H1 (cell line): ENCODE measurements at regions not wholly inside any gene's neighbourhood (a gene's known extent, or its start where the extent isn't known, plus 50 kb on each side); places are given as distances from the start of the nearest gene placed in this dataset.

Experiments used
- CTCF ChIA-PET: fragments of 300-600 bp; sonication (Branson Sonifier 250); formaldehyde crosslinking; loops from one replicate; lab custom pipeline; 2021; ENCODE audit not compliant: partially characterized antibody; lab: Charles Lee
- POLR2A ChIA-PET: fragments of 300-600 bp; sonication (Branson Sonifier 250); formaldehyde crosslinking; loops from one replicate; lab custom pipeline; 2021; ENCODE audit warnings: inconsistent platforms; ENCODE audit not compliant: partially characterized antibody; lab: Charles Lee
- DNase-seq, 2 experiments: peaks; one replicate each; pipeline versions ENCODE4 v3.0.0 to v3.0.0-alpha.2; 2010 to 2022; ENCODE audit warnings: low spot score in 2 of 2, low read depth in 1 of 2, mixed read lengths in 1 of 2
- FAIRE-seq: peaks from 2 replicates; lab custom pipeline; 2011; peaks lifted over from hg19 to GRCh38; lab: Jason Lieb, UNC
- H2AFZ ChIP-seq: 2 replicates; pipeline ENCODE4 v1.8.1; 2012; ENCODE audit warnings: low read length, inconsistent platforms
- H2AK5ac ChIP-seq: 2 replicates; pipeline ENCODE4 v1.6.1; 2013; ENCODE audit warnings: low read depth, low read length
- H2BK120ac ChIP-seq: replicated peaks from 2 replicates; pipeline ENCODE3; 2013; ENCODE audit warnings: low read depth, low read length, inconsistent platforms
- H2BK12ac ChIP-seq: 2 replicates; pipeline ENCODE4 v1.6.1; 2013; ENCODE audit warnings: low read depth, low read length
- H2BK15ac ChIP-seq: 2 replicates; pipeline ENCODE4 v1.6.1; 2013; ENCODE audit warnings: low read length
- H2BK20ac ChIP-seq: 2 replicates; pipeline ENCODE4 v1.6.1; 2013; ENCODE audit warnings: low read length
- H2BK5ac ChIP-seq: 2 replicates; pipeline ENCODE4 v1.6.1; 2013; ENCODE audit warnings: low read depth, low read length
- H3K14ac ChIP-seq: 2 replicates; pipeline ENCODE4 v1.6.1; 2013; ENCODE audit warnings: inconsistent platforms; ENCODE audit not compliant: insufficient read length
- H3K18ac ChIP-seq: 2 replicates; pipeline ENCODE4 v1.6.1; 2013; ENCODE audit warnings: low read length; ENCODE audit errors: extremely low read depth
- H3K23ac ChIP-seq: 2 replicates; pipeline ENCODE4 v1.6.1; 2013; ENCODE audit warnings: inconsistent platforms; ENCODE audit not compliant: insufficient read length
- H3K23me2 ChIP-seq: 2 replicates; pipeline ENCODE4 v1.6.1; 2013; ENCODE audit warnings: low read depth, low read length
- H3K27ac ChIP-seq: 2 replicates; pipeline ENCODE4 v1.6.1; 2011; ENCODE audit warnings: low read depth, low read length, inconsistent platforms
- H3K27me3 ChIP-seq, 4 experiments: replicated peaks in 1 of 4; 1 replicate in 1 of 4; 2 replicates in 3 of 4; pipeline versions ENCODE4 v1.6.1 to v1.8.1; 2011 to 2013; ENCODE audit warnings: low read length in 3 of 4, mild to moderate bottlenecking in 3 of 4, inconsistent platforms in 2 of 4, mixed read lengths in 2 of 4, moderate library complexity in 1 of 4; ENCODE audit not compliant: control insufficient read depth in 3 of 4, insufficient read depth in 3 of 4; ENCODE audit errors: extremely low read depth in 1 of 4
- H3K36me3 ChIP-seq, 4 experiments: 2 replicates each; pipeline versions ENCODE4 v1.6.1 to v1.8.1; 2011 to 2013; ENCODE audit warnings: mild to moderate bottlenecking in 4 of 4, low read length in 3 of 4, moderate library complexity in 2 of 4, control low read depth in 1 of 4, inconsistent platforms in 1 of 4; ENCODE audit not compliant: insufficient read depth in 4 of 4, control insufficient read depth in 2 of 4
- H3K4ac ChIP-seq: replicated peaks from 2 replicates; pipeline ENCODE3; 2013; ENCODE audit warnings: low read length, low read depth, mixed read lengths, inconsistent platforms; ENCODE audit not compliant: insufficient read length
- H3K4me1 ChIP-seq, 4 experiments: replicated peaks in 1 of 4; 1 replicate in 1 of 4; 2 replicates in 3 of 4; pipeline versions ENCODE4 v1.6.1 to v1.8.1; 2011 to 2013; ENCODE audit warnings: low read length in 3 of 4, inconsistent platforms in 2 of 4, mixed read lengths in 1 of 4; ENCODE audit not compliant: insufficient read depth in 4 of 4, control insufficient read depth in 3 of 4
- H3K4me2 ChIP-seq, 2 experiments: 2 replicates each; pipeline versions ENCODE4 v1.6.1 to v1.8.1; 2011 to 2013; ENCODE audit warnings: low read depth in 2 of 2, low read length in 2 of 2, control low read depth in 1 of 2, inconsistent platforms in 1 of 2, mild to moderate bottlenecking in 1 of 2; ENCODE audit not compliant: insufficient read depth in 1 of 2
- H3K4me3 ChIP-seq, 4 experiments: fragments of 200-600, 300-600 bp in 1 of 4; sonication (generic), shearing (Covaris generic), sonication (Bioruptor Twin) in 1 of 4; 2 replicates each; pipeline versions ENCODE4 v1.5.1 to v1.8.1; 2011 to 2016; ENCODE audit warnings: low read length in 4 of 4, low read depth in 3 of 4, control low read depth in 2 of 4, inconsistent platforms in 2 of 4, mild to moderate bottlenecking in 2 of 4, mixed read lengths in 1 of 4, moderate library complexity in 1 of 4; ENCODE audit not compliant: insufficient read depth in 2 of 4; ENCODE audit errors: extremely low read depth in 1 of 4
- H3K56ac ChIP-seq: replicated peaks from 2 replicates; pipeline ENCODE3; 2013; ENCODE audit warnings: low read depth, mild to moderate bottlenecking, mixed read lengths, low read length, inconsistent platforms; ENCODE audit not compliant: insufficient read length
- H3K79me1 ChIP-seq: 2 replicates; pipeline ENCODE4 v1.6.1; 2013; ENCODE audit warnings: low read depth, low read length, control low read depth
- H3K79me2 ChIP-seq, 2 experiments: 2 replicates each; pipeline versions ENCODE4 v1.6.1 to v1.8.1; 2012 to 2013; ENCODE audit warnings: low read length in 2 of 2, mild to moderate bottlenecking in 2 of 2, inconsistent platforms in 1 of 2; ENCODE audit not compliant: insufficient read depth in 2 of 2, control insufficient read depth in 1 of 2
- H3K9ac ChIP-seq, 4 experiments: replicated peaks in 1 of 4; 1 replicate in 1 of 4; 2 replicates in 3 of 4; pipeline versions ENCODE4 v1.6.1 to v1.8.1; 2011 to 2013; ENCODE audit warnings: low read depth in 3 of 4, low read length in 3 of 4, control low read depth in 2 of 4, mild to moderate bottlenecking in 2 of 4, moderate library complexity in 2 of 4, inconsistent platforms in 1 of 4; ENCODE audit errors: extremely low read depth in 1 of 4
- H3K9me3 ChIP-seq, 2 experiments: 2 replicates each; pipeline versions ENCODE4 v1.6.1 to v1.8.1; 2012 to 2013; ENCODE audit warnings: mild to moderate bottlenecking in 2 of 2, moderate library complexity in 2 of 2, control low read depth in 1 of 2, inconsistent platforms in 1 of 2, low read depth in 1 of 2, low read length in 1 of 2, mixed read lengths in 1 of 2; ENCODE audit not compliant: insufficient read depth in 2 of 2
- H4K20me1 ChIP-seq, 2 experiments: replicated peaks in 1 of 2; 2 replicates each; pipeline versions ENCODE3 to v1.8.1; 2011 to 2013; ENCODE audit warnings: inconsistent platforms in 2 of 2, low read length in 2 of 2, mild to moderate bottlenecking in 1 of 2; ENCODE audit not compliant: insufficient read depth in 2 of 2, control insufficient read depth in 1 of 2
- H4K5ac ChIP-seq: 2 replicates; pipeline ENCODE4 v1.6.1; 2013; ENCODE audit warnings: low read length, low read depth, mixed read lengths, inconsistent platforms; ENCODE audit not compliant: insufficient read length
- H4K8ac ChIP-seq: 2 replicates; pipeline ENCODE4 v1.8.0; 2013; ENCODE audit warnings: mild to moderate bottlenecking, moderate library complexity, low read length, inconsistent platforms; ENCODE audit not compliant: insufficient read depth; ENCODE audit errors: extremely low read depth
- H4K91ac ChIP-seq: replicated peaks from 2 replicates; pipeline ENCODE3; 2013; ENCODE audit warnings: low read length, mixed read lengths, inconsistent platforms; ENCODE audit not compliant: insufficient read length
- BCL11A ChIP-seq, 2 experiments: IDR thresholded peaks; one replicate each; pipeline ENCODE4 v1.6.1; 2011; ENCODE audit warnings: low read depth in 2 of 2, low read length in 2 of 2, mild to moderate bottlenecking in 2 of 2
- CBX8 ChIP-seq: fragments of 300-800, 300-1000 bp; sonication (generic); IDR thresholded peaks from 2 replicates; pipeline ENCODE4 v1.7.1; 2016; ENCODE audit warnings: low read depth, low read length, borderline replicate concordance
- EP300 ChIP-seq, 2 experiments: IDR thresholded peaks; 1 replicate in 1 of 2; 2 replicates in 1 of 2; pipeline ENCODE4 v1.6.1; 2011 to 2012; ENCODE audit warnings: low read depth in 2 of 2, low read length in 2 of 2, mild to moderate bottlenecking in 2 of 2, borderline replicate concordance in 1 of 2, inconsistent platforms in 1 of 2, moderate library complexity in 1 of 2
- EZH2 ChIP-seq: fragments of 200-600 bp; sonication (generic); IDR thresholded peaks from 2 replicates; pipeline ENCODE4 v1.7.1; 2012; ENCODE audit warnings: low read depth, mild to moderate bottlenecking, moderate library complexity, low read length, inconsistent platforms; ENCODE audit not compliant: severe bottlenecking
- FOSL1 ChIP-seq: IDR thresholded peaks from 2 replicates; pipeline ENCODE4 v1.6.1; 2011; ENCODE audit warnings: mild to moderate bottlenecking, low read depth, low read length, moderate library complexity; ENCODE audit not compliant: insufficient read depth
- GABPA ChIP-seq: IDR thresholded peaks from 2 replicates; pipeline ENCODE4 v1.6.1; 2011; ENCODE audit warnings: mild to moderate bottlenecking, low read length, moderate library complexity, borderline replicate concordance; ENCODE audit not compliant: insufficient read depth
- GTF2F1 ChIP-seq: IDR thresholded peaks from 2 replicates; pipeline ENCODE4 v1.6.1; 2012; ENCODE audit warnings: low read depth, low read length, improper control_type of control experiment, borderline replicate concordance
- RBBP5 ChIP-seq: IDR thresholded peaks from 2 replicates; pipeline ENCODE4 v1.7.1; 2012; ENCODE audit warnings: low read depth, mild to moderate bottlenecking, inconsistent platforms, low read length, moderate library complexity, borderline replicate concordance
- SUZ12 ChIP-seq: fragments of 200-600 bp; sonication (generic); IDR thresholded peaks from 2 replicates; pipeline ENCODE4 v1.6.1; 2012; ENCODE audit warnings: mild to moderate bottlenecking, inconsistent platforms, low read length, moderate library complexity, mixed read lengths
- ZNF274 ChIP-seq: IDR thresholded peaks from 2 replicates; pipeline ENCODE4 v1.7.0; 2012; ENCODE audit warnings: low read length, borderline replicate concordance; ENCODE audit errors: extremely low read depth
- WGBS, 2 experiments: shearing (Covaris generic) in 1 of 2; methylation state at CpG; one replicate each; pipeline versions ENCODE4 v1.1.6 to v1.1.7; 2013 to 2015; ENCODE audit warnings: low lambda C conversion rate in 2 of 2, mixed read lengths in 2 of 2, inconsistent platforms in 1 of 2, low coverage in 1 of 2, missing lambda C conversion rate in 1 of 2; ENCODE audit not compliant: insufficient replicate concordance in 2 of 2, insufficient coverage in 1 of 2, insufficient read length in 1 of 2; ENCODE audit errors: extremely low coverage in 1 of 2, missing lambda C conversion rate in 1 of 2; 5-methylcytosine and 5-hydroxymethylcytosine counted together

- H3K27ac ChIP-seq = no peak overlapping the region
- no peaks in the 10 kb centered on the region for H3K36me3 ChIP-seq
- FAIRE-seq (no peak), DNase-seq (no peak)
- H2BK120ac ChIP-seq = no peak overlapping the region
- no peak overlapping the region for H2AFZ ChIP-seq
- H2AK5ac ChIP-seq = no peak overlapping the region
- H2BK5ac ChIP-seq = no peak overlapping the region
- no peak overlapping the region for H3K14ac ChIP-seq
- no peaks in the 10 kb centered on the region for H3K79me1 ChIP-seq
- H2BK20ac ChIP-seq = no peak overlapping the region
- H3K4ac ChIP-seq = no peak overlapping the region
- no peak overlapping the region for H4K8ac ChIP-seq
- POLR2A ChIA-PET = no interaction called here
- H2BK12ac ChIP-seq = no peak overlapping the region
- H3K9ac ChIP-seq = no peak overlapping the region
- H3K23me2 ChIP-seq = no peaks in the 10 kb centered on the region
- H4K91ac ChIP-seq = no peak overlapping the region
- no peak overlapping the region for H3K56ac ChIP-seq
- H4K20me1 ChIP-seq = no peaks in the 10 kb centered on the region
- no peaks in the 10 kb centered on the region; a peak in 1 of 7 replicates for H3K4me1 ChIP-seq
- CTCF ChIA-PET = interaction anchor here (1.5 kb wide), 1 partner anchor 12 kb away, joined by 3 read pairs; no protein-coding TSS in a partner anchor
- H2BK15ac ChIP-seq = no peak overlapping the region
- no peak overlapping the region for H3K23ac ChIP-seq
- H3K18ac ChIP-seq = no peak overlapping the region
- no peak overlapping the region for H3K4me2 ChIP-seq
- H3K9me3 ChIP-seq = no peaks in the 10 kb centered on the region
- no peak overlapping the region for H3K4me3 ChIP-seq
- no peak overlapping the region for H4K5ac ChIP-seq
- 85% methylated on average over 5 of the region's 5 CpGs; no CpG with 5 or more reads in 1 of the 2 experiments for WGBS, 2 experiments
- no peaks in the 10 kb centered on the region for H3K27me3 ChIP-seq
- H3K79me2 ChIP-seq = no peaks in the 10 kb centered on the region
- no peak for TF ChIP-seq GTF2F1
- TF ChIP-seq EZH2 = no peak
- TF ChIP-seq ZNF274 = no peak
- no peak for TF ChIP-seq GABPA
- no peak for TF ChIP-seq FOSL1
- no peak for TF ChIP-seq RBBP5
- TF ChIP-seq EP300 (IDR thresholded peaks at IDR 0.05; ENCODE audit: borderline replicate concordance in 1 of 2, low read depth in 2 of 2, low read length in 2 of 2) = no peak
- no peak for TF ChIP-seq CBX8
- TF ChIP-seq SUZ12 = no peak
- no peak for TF ChIP-seq BCL11A (IDR thresholded peaks at IDR 0.05; ENCODE audit: low read depth in 2 of 2, low read length in 2 of 2)
These were observed 96.4 kb upstream of the SPIN1 start for GRCh38 chr9:88291856-88292255.
